CD14-positive monocyte (primary cell): ENCODE measurements at regions not wholly inside any gene's neighbourhood (a gene's known extent, or its start where the extent isn't known, plus 50 kb on each side); places are given as distances from the start of the nearest gene placed in this dataset.

Experiments
- DNase-seq, 3 donors: peaks; one replicate each; pipeline ENCODE4 v3.0.0-alpha.2; 2011 to 2022
- H2AFZ ChIP-seq: 2 replicates; pipeline ENCODE4 v1.6.0; 2012; ENCODE audit warnings: mild to moderate bottlenecking, low read depth, low read length, inconsistent platforms; ENCODE audit not compliant: insufficient read depth, poor library complexity, severe bottlenecking
- H3K27ac ChIP-seq, 2 donors: 1 replicate in 1 of 2; 2 replicates in 1 of 2; pipeline ENCODE4 v1.5.1; 2012 to 2013; ENCODE audit warnings: low read length in 2 of 2, control low read depth in 1 of 2, inconsistent platforms in 1 of 2, low read depth in 1 of 2, mild to moderate bottlenecking in 1 of 2
- H3K27me3 ChIP-seq, 2 donors: one replicate each; pipeline versions ENCODE4 v1.6.0 to v1.6.1; 2011 to 2013; ENCODE audit warnings: low read length in 2 of 2; ENCODE audit not compliant: control insufficient read depth in 2 of 2, insufficient read depth in 2 of 2
- H3K36me3 ChIP-seq, 2 donors: replicated peaks in 1 of 2; 1 replicate in 1 of 2; 2 replicates in 1 of 2; pipeline versions ENCODE4 v1.5.1 to v1.6.1; 2012 to 2013; ENCODE audit warnings: low read length in 2 of 2, control low read depth in 1 of 2, inconsistent platforms in 1 of 2, mild to moderate bottlenecking in 1 of 2; ENCODE audit not compliant: insufficient read depth in 2 of 2, control insufficient read depth in 1 of 2
- H3K4me1 ChIP-seq, 2 donors: 1 replicate in 1 of 2; 2 replicates in 1 of 2; pipeline versions ENCODE4 v1.5.1 to v1.6.1; 2012 to 2013; ENCODE audit warnings: low read length in 2 of 2, control low read depth in 1 of 2, inconsistent platforms in 1 of 2, mild to moderate bottlenecking in 1 of 2, moderate library complexity in 1 of 2; ENCODE audit not compliant: insufficient read depth in 2 of 2, control insufficient read depth in 1 of 2
- H3K4me2 ChIP-seq: replicated peaks from 2 replicates; pipeline ENCODE3; 2012; ENCODE audit warnings: low read length, moderate library complexity, mild to moderate bottlenecking; ENCODE audit not compliant: poor library complexity, severe bottlenecking; ENCODE audit errors: extremely low read depth
- H3K4me3 ChIP-seq, 3 experiments: fragments of 200-600 bp in 1 of 3; sonication (generic) in 1 of 3; replicated peaks in 1 of 3; 1 replicate in 2 of 3; 2 replicates in 1 of 3; pipeline ENCODE4 v1.5.1; 2011 to 2013; ENCODE audit warnings: low read length in 3 of 3, mild to moderate bottlenecking in 3 of 3, control low read depth in 2 of 3, low read depth in 2 of 3, inconsistent platforms in 1 of 3, moderate library complexity in 1 of 3
- H3K79me2 ChIP-seq: 2 replicates; pipeline ENCODE4 v1.6.0; 2012; ENCODE audit warnings: mild to moderate bottlenecking, control low read depth, inconsistent platforms, low read length, moderate library complexity; ENCODE audit not compliant: insufficient read depth
- H3K9ac ChIP-seq: 2 replicates; pipeline ENCODE4 v1.6.0; 2017; ENCODE audit warnings: low read length, mild to moderate bottlenecking; ENCODE audit not compliant: insufficient read depth, poor library complexity, severe bottlenecking
- H3K9me3 ChIP-seq, 2 donors: replicated peaks in 1 of 2; 1 replicate in 1 of 2; 2 replicates in 1 of 2; pipeline versions ENCODE4 v1.5.1 to v1.6.1; 2012 to 2013; ENCODE audit warnings: low read length in 2 of 2, control low read depth in 1 of 2; ENCODE audit not compliant: control insufficient read depth in 1 of 2, insufficient read depth in 1 of 2
- H4K20me1 ChIP-seq: 2 replicates; pipeline ENCODE4 v1.6.0; 2012; ENCODE audit warnings: mild to moderate bottlenecking, low read length, control low read depth, moderate library complexity; ENCODE audit not compliant: insufficient read depth
- H3K27ac Mint-ChIP-seq, 7 donors: one replicate each; pipeline ENCODE4 v1.8.0; 2020; ENCODE audit warnings: mild to moderate bottlenecking in 7 of 7, mixed read lengths in 7 of 7, moderate library complexity in 6 of 7, inconsistent platforms in 2 of 7
- H3K27me3 Mint-ChIP-seq, 3 donors: one replicate each; pipeline ENCODE4 v1.8.0; 2021 to 2022; ENCODE audit warnings: low read depth in 3 of 3, mild to moderate bottlenecking in 3 of 3, mixed read lengths in 3 of 3, moderate library complexity in 3 of 3, inconsistent platforms in 1 of 3
- H3K36me3 Mint-ChIP-seq, 2 donors: one replicate each; pipeline ENCODE4 v1.8.0; 2020; ENCODE audit warnings: mixed read lengths in 2 of 2, inconsistent platforms in 1 of 2, mild to moderate bottlenecking in 1 of 2
- H3K4me1 Mint-ChIP-seq: one replicate; pipeline ENCODE4 v1.8.0; 2020; ENCODE audit warnings: mild to moderate bottlenecking, mixed read lengths
- H3K4me3 Mint-ChIP-seq, 2 donors: one replicate each; pipeline ENCODE4 v1.8.0; 2020; ENCODE audit warnings: mild to moderate bottlenecking in 2 of 2, mixed read lengths in 2 of 2, moderate library complexity in 1 of 2
- H3K9me3 Mint-ChIP-seq, 7 donors: one replicate each; pipeline ENCODE4 v1.8.0; 2020 to 2022; ENCODE audit warnings: mixed read lengths in 7 of 7, mild to moderate bottlenecking in 6 of 7, moderate library complexity in 6 of 7, inconsistent platforms in 2 of 7
- WGBS: methylation state at CpG from one replicate; pipeline ENCODE4 v1.1.5; 2013; ENCODE audit warnings: missing lambda C conversion rate; ENCODE audit not compliant: insufficient coverage; 5-methylcytosine and 5-hydroxymethylcytosine counted together
- intact Hi-C, 2 donors: fragments of 100-400 bp; cut with micrococcal nuclease; formaldehyde crosslinking; loops; one replicate each; pipeline versions ENCODE4 v1.15.0 to v1.15.1; 2023
- TF ChIP-seq, protein P1 (sequence below): fragments of 200-600 bp; IDR thresholded peaks from one replicate; pipeline ENCODE4 v1.8.0; 2022; ENCODE audit warnings: antibody characterized with exemption, mild to moderate bottlenecking

DNA sequence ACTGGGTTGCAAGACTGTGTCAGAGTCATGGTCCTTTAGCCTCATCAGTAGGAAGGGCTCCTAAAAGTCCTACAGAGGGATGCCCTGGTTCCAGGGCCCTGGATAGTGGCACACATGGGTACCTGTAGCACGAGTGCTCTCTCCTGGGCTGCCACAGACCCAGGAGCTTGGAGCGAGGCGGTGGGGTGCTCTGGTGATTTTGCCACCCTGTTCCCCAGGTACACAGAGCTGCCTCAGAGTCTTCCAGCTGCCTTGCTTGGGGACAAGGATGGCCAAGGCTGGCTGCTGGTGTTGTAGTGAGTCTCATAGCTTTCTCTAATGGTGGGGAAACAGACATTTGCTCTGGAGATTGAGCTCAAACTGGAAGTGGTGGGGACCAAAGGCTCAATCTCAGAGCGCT, 53.9 kb upstream of the OLFM4 start:
- intact Hi-C loops = no loop called here
- no peak for DNase-seq
- Mint-ChIP-seq H3K9me3 (no peaks in the 10 kb centered on the region), H3K4me3 (no peak overlapping the region), H3K36me3 (no peaks in the 10 kb centered on the region), H3K27ac (no peak overlapping the region), H3K4me1 (no peaks in the 10 kb centered on the region), H3K27me3 (peaks cover 3 to 7% (median 4%) of the 10 kb centered on the region in 3 donors)
- Histone ChIP-seq H3K4me2 (no peak overlapping the region), H2AFZ (no peak overlapping the region), H3K9me3 (no peaks in the 10 kb centered on the region), H4K20me1 (no peaks in the 10 kb centered on the region), H3K9ac (no peak overlapping the region), H3K27me3 (no peaks in the 10 kb centered on the region), H3K79me2 (no peaks in the 10 kb centered on the region), H3K36me3 (no peaks in the 10 kb centered on the region), H3K4me3 (no peak overlapping the region), H3K27ac (no peak overlapping the region), H3K4me1 (no peaks in the 10 kb centered on the region)
- WGBS = 87% methylated on average over 4 of the region's 4 CpGs
- TF ChIP-seq, protein P1, sequence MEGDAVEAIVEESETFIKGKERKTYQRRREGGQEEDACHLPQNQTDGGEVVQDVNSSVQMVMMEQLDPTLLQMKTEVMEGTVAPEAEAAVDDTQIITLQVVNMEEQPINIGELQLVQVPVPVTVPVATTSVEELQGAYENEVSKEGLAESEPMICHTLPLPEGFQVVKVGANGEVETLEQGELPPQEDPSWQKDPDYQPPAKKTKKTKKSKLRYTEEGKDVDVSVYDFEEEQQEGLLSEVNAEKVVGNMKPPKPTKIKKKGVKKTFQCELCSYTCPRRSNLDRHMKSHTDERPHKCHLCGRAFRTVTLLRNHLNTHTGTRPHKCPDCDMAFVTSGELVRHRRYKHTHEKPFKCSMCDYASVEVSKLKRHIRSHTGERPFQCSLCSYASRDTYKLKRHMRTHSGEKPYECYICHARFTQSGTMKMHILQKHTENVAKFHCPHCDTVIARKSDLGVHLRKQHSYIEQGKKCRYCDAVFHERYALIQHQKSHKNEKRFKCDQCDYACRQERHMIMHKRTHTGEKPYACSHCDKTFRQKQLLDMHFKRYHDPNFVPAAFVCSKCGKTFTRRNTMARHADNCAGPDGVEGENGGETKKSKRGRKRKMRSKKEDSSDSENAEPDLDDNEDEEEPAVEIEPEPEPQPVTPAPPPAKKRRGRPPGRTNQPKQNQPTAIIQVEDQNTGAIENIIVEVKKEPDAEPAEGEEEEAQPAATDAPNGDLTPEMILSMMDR = no peak

- H3K27ac Mint-ChIP-seq = no peak overlapping the region
- Histone ChIP-seq H3K4me1 (no peaks in the 10 kb centered on the region), H3K4me3 (no peak overlapping the region), H4K20me1 (no peaks in the 10 kb centered on the region), H3K36me3 (no peaks in the 10 kb centered on the region), H3K4me2 (no peak overlapping the region), H3K27me3 (no peaks in the 10 kb centered on the region), H3K79me2 (no peaks in the 10 kb centered on the region), H3K27ac (no peak overlapping the region), H2AFZ (no peak overlapping the region), H3K9me3 (no peaks in the 10 kb centered on the region), H3K9ac (no peak overlapping the region)
- H3K4me1 Mint-ChIP-seq = peaks cover 4% of the 10 kb centered on the region
- peaks cover 2 to 7% (median 3%) of the 10 kb centered on the region in 3 donors for H3K27me3 Mint-ChIP-seq
- no CpG with 5 or more reads among the region's 4 CpGs for WGBS
- H3K9me3 Mint-ChIP-seq = no peaks in the 10 kb centered on the region
- DNase-seq = no peak
- no peak overlapping the region for H3K4me3 Mint-ChIP-seq
- no peaks in the 10 kb centered on the region for H3K36me3 Mint-ChIP-seq
- intact Hi-C loops = no loop called here
- TF ChIP-seq, protein P1 = no peak
Observed at GRCh38 chr13:52969373-52969772, 59.2 kb upstream of the OLFM4 start.
